Skeletal muscle satellite cell (primary cell): ENCODE measurements at regions not wholly inside any gene's neighbourhood (a gene's known extent, or its start where the extent isn't known, plus 50 kb on each side); places are given as distances from the start of the nearest gene placed in this dataset.

ENCODE experiments used
- H3K27me3 ChIP-seq: 2 replicates; pipeline ENCODE4 v1.7.0; 2013; ENCODE audit warnings: low read length; ENCODE audit not compliant: control insufficient read depth, insufficient read depth
- H3K36me3 ChIP-seq: 2 replicates; pipeline ENCODE4 v1.7.0; 2013; ENCODE audit warnings: mild to moderate bottlenecking, control low read depth, low read length; ENCODE audit not compliant: insufficient read depth
- H3K4me1 ChIP-seq: 2 replicates; pipeline ENCODE4 v1.7.0; 2013; ENCODE audit warnings: low read length; ENCODE audit not compliant: control insufficient read depth, insufficient read depth
- H3K4me2 ChIP-seq: 2 replicates; pipeline ENCODE4 v1.7.0; 2013; ENCODE audit warnings: mild to moderate bottlenecking, low read length
- H3K4me3 ChIP-seq: 2 replicates; pipeline ENCODE4 v1.7.0; 2013; ENCODE audit warnings: low read length
- H3K9ac ChIP-seq: 2 replicates; pipeline ENCODE4 v1.7.0; 2013; ENCODE audit warnings: mild to moderate bottlenecking, low read depth, low read length, moderate library complexity
- H3K9me3 ChIP-seq: replicated peaks from 2 replicates; pipeline ENCODE4 v1.7.0; 2013; ENCODE audit warnings: mild to moderate bottlenecking, control low read depth, low read length

DNA sequence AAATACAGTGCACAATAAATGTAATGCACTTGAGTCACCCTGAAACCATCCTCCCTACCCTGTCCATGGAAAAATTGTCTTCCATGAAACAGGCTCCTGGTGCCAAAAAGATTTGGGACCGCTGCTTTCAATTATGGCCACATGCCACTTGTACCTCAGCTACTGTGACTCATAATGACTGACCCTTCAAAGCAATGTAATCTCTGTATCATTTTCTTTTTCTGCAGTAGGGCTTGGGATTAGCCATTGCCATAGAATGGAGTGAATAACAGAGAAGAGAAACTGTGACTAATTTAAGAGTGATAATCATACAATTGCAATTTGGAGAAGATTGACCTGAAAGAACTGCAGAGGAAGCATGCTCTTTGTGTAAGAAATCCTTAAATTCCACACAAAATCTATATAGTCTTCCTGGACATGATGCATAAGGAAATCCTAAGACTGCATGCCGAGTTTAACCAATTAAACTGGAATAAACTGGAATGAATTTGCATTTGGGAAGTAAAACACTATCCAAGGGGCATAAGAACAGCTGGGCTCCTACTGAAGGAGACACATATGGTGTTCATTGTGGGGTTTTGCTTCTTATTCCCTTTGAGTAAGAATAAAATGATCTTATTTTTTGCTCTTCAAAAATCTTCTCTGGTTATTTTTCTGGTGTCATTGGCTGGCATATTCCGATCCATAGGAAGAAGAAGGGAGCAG, 59.5 kb upstream of the SLC7A1 start:
- Histone ChIP-seq H3K36me3 (no peaks in the 10 kb centered on the region), H3K27me3 (no peaks in the 10 kb centered on the region), H3K4me3 (no peak overlapping the region), H3K4me1 (peaks cover 8% of the 10 kb centered on the region), H3K4me2 (no peak overlapping the region), H3K9ac (no peak overlapping the region), H3K9me3 (no peaks in the 10 kb centered on the region)

DNA sequence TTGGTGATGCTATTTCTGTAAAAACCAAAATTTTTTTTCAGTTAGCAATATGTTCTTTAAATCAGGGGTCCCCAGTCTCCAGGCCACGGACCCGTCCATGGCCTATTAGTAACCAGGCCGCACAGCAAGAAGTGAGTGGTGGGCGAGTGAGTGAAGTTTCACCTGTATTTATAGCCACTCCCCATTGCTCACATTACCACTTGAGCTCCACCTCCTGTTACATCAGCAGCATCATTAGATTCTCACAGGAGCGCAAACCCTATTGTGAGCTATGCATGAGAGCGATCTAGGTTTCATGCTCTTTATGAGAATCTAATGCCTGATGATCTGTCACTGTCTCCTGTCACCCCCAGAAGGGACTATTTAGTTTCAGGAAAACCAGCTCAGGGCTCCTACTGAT, 58.9 kb upstream of the SLC7A1 start:
- H3K4me2 ChIP-seq, result no peak overlapping the region
- peaks cover 8% of the 10 kb centered on the region for H3K4me1 ChIP-seq
- no peak overlapping the region for H3K9ac ChIP-seq
- no peaks in the 10 kb centered on the region for H3K9me3 ChIP-seq
- no peaks in the 10 kb centered on the region for H3K36me3 ChIP-seq
- H3K4me3 ChIP-seq, result no peak overlapping the region
- no peaks in the 10 kb centered on the region for H3K27me3 ChIP-seq

DNA sequence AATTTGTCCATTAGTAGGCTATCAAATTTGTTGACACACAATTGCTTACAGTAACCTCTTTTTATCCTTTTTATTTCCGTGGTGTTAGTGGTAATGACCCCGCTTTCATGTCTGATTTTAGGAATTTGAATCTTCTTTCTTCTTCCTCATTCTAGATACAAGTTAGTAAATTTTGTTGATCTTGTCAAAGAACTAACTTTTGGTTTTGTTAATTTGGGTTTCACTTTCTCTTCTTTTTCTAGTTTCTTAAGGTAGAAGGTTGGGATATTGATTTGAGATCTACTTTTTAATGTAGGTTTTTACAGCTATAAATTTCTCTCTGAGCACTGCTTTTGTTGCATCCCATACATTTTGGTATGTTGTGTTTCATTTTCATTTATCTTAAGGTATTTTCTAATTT, 53.3 kb upstream of the SLC7A1 start:
- H3K4me3 ChIP-seq, result no peak overlapping the region
- no peaks in the 10 kb centered on the region for H3K36me3 ChIP-seq
- H3K27me3 ChIP-seq, result no peaks in the 10 kb centered on the region
- H3K9me3 ChIP-seq, result peaks cover 4% of the 10 kb centered on the region
- no peak overlapping the region for H3K9ac ChIP-seq
- H3K4me1 ChIP-seq, result no peaks in the 10 kb centered on the region
- H3K4me2 ChIP-seq, result no peak overlapping the region
